ENCODE measurements at regions not wholly inside any gene's neighbourhood (a gene's known extent, or its start where the extent isn't known, plus 50 kb on each side); places are given as distances from the start of the nearest gene placed in this dataset.
"Not testable (repeated sequence)": the region's sequence is repeated elsewhere in the genome, so short reads cannot be mapped to it uniquely, and the experiment has no call there.

DNA sequence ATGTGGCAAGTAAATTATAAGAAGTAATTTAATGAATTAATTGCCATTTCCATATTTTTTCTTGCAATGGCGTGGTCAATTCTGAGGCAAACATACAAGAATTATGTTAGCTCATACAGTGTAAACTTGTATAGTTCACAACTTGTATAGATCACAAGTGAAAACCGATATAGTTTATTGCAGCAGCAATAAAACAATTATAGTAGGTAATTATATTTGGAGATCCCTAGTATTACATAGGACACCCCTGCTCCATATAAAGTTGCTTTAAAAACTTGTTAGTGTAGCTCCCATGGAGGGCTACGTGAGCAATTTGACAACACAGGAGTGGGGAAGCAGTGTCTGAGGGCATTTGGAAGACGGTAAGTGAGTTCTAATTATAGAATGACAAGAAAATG is 288.2 kb downstream of the SOCS6 start:
- no peak for TF ChIP-seq CTCF (IDR thresholded peaks at IDR 0.05; ENCODE audit: insufficient read depth, low read length, poor library complexity, severe bottlenecking)
- DNase-seq (ENCODE audit: extremely low read depth, insufficient read length), result no peak
- Histone ChIP-seq H3K27me3 (replicated peaks; ENCODE audit: control insufficient read depth, insufficient read depth, low read length) (no peaks in the 10 kb centered on the region), H3K4me3 (replicated peaks; ENCODE audit: low read depth, low read length) (no peak overlapping the region), H3K36me3 (ENCODE audit: control insufficient read depth, insufficient read depth, low read length) (no peaks in the 10 kb centered on the region)

GRCh38 chr18:70576276-70577022 is 287.6 kb downstream of the SOCS6 start:
- Histone ChIP-seq H3K36me3 (ENCODE audit: control insufficient read depth, insufficient read depth, low read length) (no peaks in the 10 kb centered on the region), H3K4me3 (replicated peaks; ENCODE audit: low read depth, low read length) (no peak overlapping the region), H3K27me3 (replicated peaks; ENCODE audit: control insufficient read depth, insufficient read depth, low read length) (no peaks in the 10 kb centered on the region)
- TF ChIP-seq CTCF (IDR thresholded peaks at IDR 0.05; ENCODE audit: insufficient read depth, low read length, poor library complexity, severe bottlenecking), result no peak
- no peak for DNase-seq (ENCODE audit: extremely low read depth, insufficient read length)

DNA sequence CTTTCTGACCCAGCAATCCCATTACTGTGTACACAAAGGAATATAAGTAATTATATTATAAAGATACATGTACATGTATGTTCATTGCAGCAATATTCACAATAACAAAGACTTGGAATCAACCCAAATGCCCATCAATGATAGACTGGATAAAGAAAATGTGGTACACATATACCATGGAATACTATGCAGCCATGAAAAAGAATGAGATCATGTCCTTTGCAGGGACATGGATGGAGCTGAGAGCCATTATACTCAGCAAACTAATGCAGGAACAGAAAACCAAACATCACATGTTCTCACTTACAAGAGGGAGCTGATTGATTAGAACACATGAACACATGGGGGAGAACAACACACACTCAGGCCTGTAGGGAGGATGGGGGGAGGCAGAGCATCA is 286.1 kb downstream of the SOCS6 start:
- not testable (repeated sequence) for DNase-seq (ENCODE audit: extremely low read depth, insufficient read length); H3K36me3 ChIP-seq (ENCODE audit: control insufficient read depth, insufficient read depth, low read length); H3K27me3 ChIP-seq (replicated peaks; ENCODE audit: control insufficient read depth, insufficient read depth, low read length); H3K4me3 ChIP-seq (replicated peaks; ENCODE audit: low read depth, low read length)

DNA sequence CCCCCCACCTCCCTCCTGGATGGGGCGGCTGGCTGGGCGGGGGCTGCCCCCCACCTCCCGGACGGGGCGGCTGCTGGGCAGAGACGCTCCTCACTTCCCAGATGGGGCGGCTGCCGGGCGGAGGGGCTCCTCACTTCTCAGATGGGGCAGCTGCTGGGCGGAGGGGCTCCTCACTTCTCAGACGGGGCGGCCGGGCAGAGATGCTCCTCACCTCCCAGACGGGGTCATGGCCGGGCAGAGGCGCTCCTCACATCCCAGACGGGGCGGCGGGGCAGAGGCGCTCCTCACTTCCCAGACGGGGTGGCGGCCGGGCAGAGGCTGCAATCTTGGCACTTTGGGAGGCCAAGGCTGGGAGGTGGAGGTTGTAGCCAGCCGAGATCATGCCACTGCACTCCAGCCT is 280.8 kb downstream of the SOCS6 start:
- H3K36me3 ChIP-seq (ENCODE audit: control insufficient read depth, insufficient read depth, low read length); H3K27me3 ChIP-seq (replicated peaks; ENCODE audit: control insufficient read depth, insufficient read depth, low read length); DNase-seq (ENCODE audit: extremely low read depth, insufficient read length); H3K4me3 ChIP-seq (replicated peaks; ENCODE audit: low read depth, low read length): not testable (repeated sequence)

DNA sequence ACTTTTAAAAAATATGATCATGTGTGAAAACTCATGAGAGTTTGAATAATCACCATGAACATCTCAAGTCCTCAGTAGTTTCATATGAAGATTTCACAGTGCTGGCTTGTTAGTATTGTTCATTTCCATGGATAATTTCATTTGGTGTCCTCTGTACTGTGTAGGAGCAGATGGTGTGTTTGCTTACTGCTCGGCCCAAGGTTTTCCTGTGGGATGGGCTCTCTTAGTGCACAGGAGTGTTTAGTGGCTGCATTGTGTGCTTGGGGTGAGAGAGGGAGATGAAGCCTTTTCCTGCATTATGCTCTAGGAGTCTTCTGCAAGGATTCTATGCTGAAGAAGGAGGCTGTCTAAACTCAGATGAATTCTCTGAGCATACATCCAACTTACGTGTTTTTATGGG is 270.6 kb downstream of the SOCS6 start:
- Histone ChIP-seq H3K4me3 (replicated peaks; ENCODE audit: low read depth, low read length) (no peak overlapping the region), H3K36me3 (ENCODE audit: control insufficient read depth, insufficient read depth, low read length) (no peaks in the 10 kb centered on the region), H3K27me3 (replicated peaks; ENCODE audit: control insufficient read depth, insufficient read depth, low read length) (no peaks in the 10 kb centered on the region)
- TF ChIP-seq CTCF (IDR thresholded peaks at IDR 0.05; ENCODE audit: insufficient read depth, low read length, poor library complexity, severe bottlenecking), result no peak
- DNase-seq (ENCODE audit: extremely low read depth, insufficient read length), result no peak

GRCh38 chr18:70558371-70558770 is 269.5 kb downstream of the SOCS6 start:
- Histone ChIP-seq H3K27me3 (replicated peaks; ENCODE audit: control insufficient read depth, insufficient read depth, low read length) (no peaks in the 10 kb centered on the region), H3K4me3 (replicated peaks; ENCODE audit: low read depth, low read length) (no peak overlapping the region), H3K36me3 (ENCODE audit: control insufficient read depth, insufficient read depth, low read length) (no peaks in the 10 kb centered on the region)
- TF ChIP-seq CTCF (IDR thresholded peaks at IDR 0.05; ENCODE audit: insufficient read depth, low read length, poor library complexity, severe bottlenecking), result no peak
- DNase-seq (ENCODE audit: extremely low read depth, insufficient read length), result no peak
